22Rv1 (cell line): ENCODE measurements at regions not wholly inside any gene's neighbourhood (a gene's known extent, or its start where the extent isn't known, plus 50 kb on each side); places are given as distances from the start of the nearest gene placed in this dataset.

Experiments used
- CTCF ChIP-seq: fragments of 450-650 bp; IDR thresholded peaks from 2 replicates; pipeline ENCODE4 v1.5.1; 2017; ENCODE audit warnings: mild to moderate bottlenecking
- ZFX ChIP-seq: fragments of 450-650 bp; IDR thresholded peaks from 2 replicates; pipeline ENCODE4 v1.6.1; 2017; ENCODE audit warnings: antibody characterized with exemption, borderline replicate concordance

- TF ChIP-seq CTCF (no peak), ZFX (no peak)
Observed at GRCh38 chr6:72559067-72559466, 62.8 kb upstream of the KCNQ5 start.
